ENCODE measurements at regions not wholly inside any gene's neighbourhood (a gene's known extent, or its start where the extent isn't known, plus 50 kb on each side); places are given as distances from the start of the nearest gene placed in this dataset.

DNA sequence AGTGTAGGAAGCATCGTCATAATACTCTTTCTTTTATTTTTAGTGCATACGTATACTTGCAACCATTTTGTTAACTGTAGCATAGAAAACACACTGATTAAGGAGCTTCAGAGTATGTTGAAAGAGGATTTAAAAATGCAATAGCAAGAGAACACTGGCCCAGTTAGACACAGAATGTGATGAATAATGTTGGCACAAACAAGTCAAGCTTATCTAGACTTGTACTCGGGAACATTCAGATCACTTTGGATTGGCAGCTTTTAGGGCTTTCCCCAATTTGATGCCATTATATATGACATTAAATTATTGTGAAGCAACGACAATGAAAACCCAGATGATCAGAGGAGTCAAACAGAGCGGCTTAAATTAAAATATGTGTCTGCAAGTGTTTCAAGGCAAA lies 468.1 kb downstream of the PRKD1 start:
- FAIRE-seq = no peak
- no peak overlapping the region for H3K14ac ChIP-seq (ENCODE audit: insufficient read length)
- no peaks in the 10 kb centered on the region for H3K79me2 ChIP-seq (ENCODE audit: control insufficient read depth in 1 of 2, insufficient read depth in 2 of 2, low read length in 2 of 2)
- H3K79me1 ChIP-seq (ENCODE audit: low read depth, low read length) = no peaks in the 10 kb centered on the region
- no peak overlapping the region for H4K8ac ChIP-seq (ENCODE audit: extremely low read depth, insufficient read depth, low read length)
- H2BK5ac ChIP-seq (ENCODE audit: low read depth, low read length) = no peak overlapping the region
- H4K91ac ChIP-seq (replicated peaks; ENCODE audit: insufficient read length, low read length) = no peak overlapping the region
- no peak overlapping the region for H3K4me2 ChIP-seq (ENCODE audit: insufficient read depth in 1 of 2, low read depth in 2 of 2, low read length in 2 of 2)
- H2BK20ac ChIP-seq (ENCODE audit: low read length) = no peak overlapping the region
- no peak overlapping the region for H2AK5ac ChIP-seq (ENCODE audit: low read depth, low read length)
- H2BK120ac ChIP-seq (replicated peaks; ENCODE audit: low read depth, low read length) = no peak overlapping the region
- no peaks in the 10 kb centered on the region for H3K23me2 ChIP-seq (ENCODE audit: low read depth, low read length)
- H2BK15ac ChIP-seq (ENCODE audit: low read length) = no peak overlapping the region
- H3K4me3 ChIP-seq (ENCODE audit: extremely low read depth in 1 of 4, insufficient read depth in 2 of 4, low read depth in 3 of 4, low read length in 4 of 4) = no peak overlapping the region
- no peak overlapping the region for H2AFZ ChIP-seq (ENCODE audit: low read length)
- no peaks in the 10 kb centered on the region for H3K4me1 ChIP-seq (replicated peaks in 1 of 4; ENCODE audit: control insufficient read depth in 3 of 4, insufficient read depth in 4 of 4, low read length in 3 of 4)
- H3K23ac ChIP-seq (ENCODE audit: insufficient read length) = no peak overlapping the region
- no peak overlapping the region for H3K27ac ChIP-seq (ENCODE audit: low read depth, low read length)
- H3K36me3 ChIP-seq (ENCODE audit: control insufficient read depth in 2 of 4, insufficient read depth in 4 of 4, low read length in 3 of 4) = no peaks in the 10 kb centered on the region
- no peak overlapping the region for H3K4ac ChIP-seq (replicated peaks; ENCODE audit: insufficient read length, low read depth, low read length)
- DNase-seq (ENCODE audit: low read depth in 1 of 2, low spot score in 2 of 2) = no peak
- H3K27me3 ChIP-seq (replicated peaks in 1 of 4; ENCODE audit: control insufficient read depth in 3 of 4, extremely low read depth in 1 of 4, insufficient read depth in 3 of 4, low read length in 3 of 4) = peaks cover 0 to 3% (median 2%) of the 10 kb centered on the region in 4 experiments; a peak in 3 of 7 replicates
- H4K20me1 ChIP-seq (replicated peaks in 1 of 2; ENCODE audit: control insufficient read depth in 1 of 2, insufficient read depth in 2 of 2, low read length in 2 of 2) = no peaks in the 10 kb centered on the region
- H3K9me3 ChIP-seq (ENCODE audit: insufficient read depth in 2 of 2, low read depth in 1 of 2, low read length in 1 of 2) = no peaks in the 10 kb centered on the region
- WGBS, 2 experiments (ENCODE audit: extremely low coverage in 1 of 2, insufficient coverage in 1 of 2, insufficient read length in 1 of 2, insufficient replicate concordance in 2 of 2, low coverage in 1 of 2, low lambda C conversion rate in 2 of 2, missing lambda C conversion rate in 1 of 2) = 76% methylated on average over 5 of the region's 5 CpGs; no CpG with 5 or more reads in 1 of the 2 experiments
- no peak overlapping the region for H3K9ac ChIP-seq (replicated peaks in 1 of 4; ENCODE audit: extremely low read depth in 1 of 4, low read depth in 3 of 4, low read length in 3 of 4)
- CTCF ChIA-PET (ENCODE audit: partially characterized antibody) = interaction anchor here (0.6 to 1.0 kb wide), 3 partner anchors 9 to 685 kb away, joined by 3 read pairs; no protein-coding TSS in a partner anchor
- no peak overlapping the region for H2BK12ac ChIP-seq (ENCODE audit: low read depth, low read length)
- POLR2A ChIA-PET (ENCODE audit: partially characterized antibody) = no interaction called here
- TF ChIP-seq CBX5 (IDR thresholded peaks at IDR 0.05; ENCODE audit: low read depth, low read length) = no peak
- no peak for TF ChIP-seq CEBPB (IDR thresholded peaks at IDR 0.05; ENCODE audit: low read depth, low read length)
- no peak for TF ChIP-seq MAFK (IDR thresholded peaks at IDR 0.05; ENCODE audit: low read depth, low read length)
- no peak for TF ChIP-seq PHF8 (conservative IDR thresholded peaks at IDR 0.05; ENCODE audit: low read depth, low read length)
- TF ChIP-seq KDM1A (IDR thresholded peaks at IDR 0.05; ENCODE audit: borderline replicate concordance, low read length) = no peak
- TF ChIP-seq SUZ12 (IDR thresholded peaks at IDR 0.05; ENCODE audit: low read length) = no peak
- no peak for TF ChIP-seq GABPA (IDR thresholded peaks at IDR 0.05; ENCODE audit: borderline replicate concordance, insufficient read depth, low read length)
- TF ChIP-seq SP2 (IDR thresholded peaks at IDR 0.05; ENCODE audit: low read length) = no peak
- no peak for TF ChIP-seq POLR2A (IDR thresholded peaks at IDR 0.05; ENCODE audit: control extremely low read depth in 1 of 2, low read depth in 2 of 2, low read length in 2 of 2)
- TF ChIP-seq BRCA1 (IDR thresholded peaks at IDR 0.05; ENCODE audit: low read depth, low read length) = no peak
- TF ChIP-seq KDM5A (IDR thresholded peaks at IDR 0.05; ENCODE audit: low read length) = no peak
- no peak for TF ChIP-seq JUN (IDR thresholded peaks at IDR 0.05; ENCODE audit: low read depth, low read length)
- no peak for TF ChIP-seq POLR2AphosphoS5 (IDR thresholded peaks at IDR 0.05; ENCODE audit: low read depth, low read length)
- TF ChIP-seq, protein P1, sequence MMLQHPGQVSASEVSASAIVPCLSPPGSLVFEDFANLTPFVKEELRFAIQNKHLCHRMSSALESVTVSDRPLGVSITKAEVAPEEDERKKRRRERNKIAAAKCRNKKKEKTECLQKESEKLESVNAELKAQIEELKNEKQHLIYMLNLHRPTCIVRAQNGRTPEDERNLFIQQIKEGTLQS (IDR thresholded peaks at IDR 0.05; ENCODE audit: insufficient read depth, low read depth, low read length) = no peak
- no peak for TF ChIP-seq RAD21 (IDR thresholded peaks at IDR 0.05 in 1 of 2, conservative IDR thresholded peaks at IDR 0.05 in 1 of 2; ENCODE audit: low read depth in 2 of 2, low read length in 2 of 2)
- no peak overlapping the region for H3K18ac ChIP-seq (ENCODE audit: extremely low read depth, low read length)
- no peak overlapping the region for H4K5ac ChIP-seq (ENCODE audit: insufficient read length, low read depth, low read length)
- no peak overlapping the region for H3K56ac ChIP-seq (replicated peaks; ENCODE audit: insufficient read length, low read depth, low read length)
